ENCODE measurements at regions not wholly inside any gene's neighbourhood (a gene's known extent, or its start where the extent isn't known, plus 50 kb on each side); places are given as distances from the start of the nearest gene placed in this dataset.

- H3K4me3 ChIP-seq (ENCODE audit: low read depth, low read length), result peak overlapping the region; percentile 15; the same call in 1 of the 2 replicates
- ChIA-PET CTCF (interaction anchor here (0.9 to 1.5 kb wide), 3 partner anchors 112 to 240 kb away, joined by 3 to 5 read pairs (median 4); no protein-coding TSS in a partner anchor), POLR2A (interaction anchor here (0.7 to 1.6 kb wide), 5 partner anchors 97 to 922 kb away, joined by 3 to 7 read pairs (median 4); partner anchors contain the start of gene PLK2)
- TF ChIP-seq CTCF (IDR thresholded peaks at IDR 0.05; ENCODE audit: insufficient read depth, low read length, missing control alignments), result no peak
- peak; percentile 66 for DNase-seq (ENCODE audit: low read depth, low spot score)
Observed at GRCh38 chr5:57538341-57538955, 55.8 kb upstream of the ACTBL2 start.

DNA sequence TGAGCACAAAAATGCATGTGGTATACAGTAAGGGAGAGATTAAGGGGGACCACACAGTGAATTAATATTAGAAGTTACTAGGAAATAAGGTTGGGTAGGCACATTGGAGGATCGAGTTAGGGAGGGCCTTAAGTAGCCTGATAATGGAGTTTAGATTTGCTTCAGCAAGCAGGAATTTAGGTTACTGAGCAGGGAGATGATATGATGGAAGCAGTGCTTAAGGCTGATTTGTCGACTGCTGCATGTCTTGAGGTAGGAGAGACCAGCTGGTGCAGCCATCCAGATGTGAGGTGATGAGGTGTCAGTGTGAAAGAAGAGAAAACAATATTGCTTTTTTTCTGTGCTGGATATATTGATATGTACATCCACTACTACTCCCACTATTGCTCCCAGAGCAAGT, 55.2 kb upstream of the ACTBL2 start:
- CTCF ChIA-PET, result interaction anchor here (0.9 to 1.5 kb wide), 3 partner anchors 38 to 113 kb away, joined by 3 to 5 read pairs (median 4); no protein-coding TSS in a partner anchor
- no peak for DNase-seq (ENCODE audit: low read depth, low spot score)
- POLR2A ChIA-PET, result interaction anchor here (0.7 to 1.6 kb wide), 3 partner anchors 96 to 922 kb away, joined by 3 to 7 read pairs (median 6); partner anchors contain the start of gene PLK2
- H3K4me3 ChIP-seq (ENCODE audit: low read depth, low read length), result no peak overlapping the region
- TF ChIP-seq CTCF (IDR thresholded peaks at IDR 0.05; ENCODE audit: insufficient read depth, low read length, missing control alignments), result no peak

DNA sequence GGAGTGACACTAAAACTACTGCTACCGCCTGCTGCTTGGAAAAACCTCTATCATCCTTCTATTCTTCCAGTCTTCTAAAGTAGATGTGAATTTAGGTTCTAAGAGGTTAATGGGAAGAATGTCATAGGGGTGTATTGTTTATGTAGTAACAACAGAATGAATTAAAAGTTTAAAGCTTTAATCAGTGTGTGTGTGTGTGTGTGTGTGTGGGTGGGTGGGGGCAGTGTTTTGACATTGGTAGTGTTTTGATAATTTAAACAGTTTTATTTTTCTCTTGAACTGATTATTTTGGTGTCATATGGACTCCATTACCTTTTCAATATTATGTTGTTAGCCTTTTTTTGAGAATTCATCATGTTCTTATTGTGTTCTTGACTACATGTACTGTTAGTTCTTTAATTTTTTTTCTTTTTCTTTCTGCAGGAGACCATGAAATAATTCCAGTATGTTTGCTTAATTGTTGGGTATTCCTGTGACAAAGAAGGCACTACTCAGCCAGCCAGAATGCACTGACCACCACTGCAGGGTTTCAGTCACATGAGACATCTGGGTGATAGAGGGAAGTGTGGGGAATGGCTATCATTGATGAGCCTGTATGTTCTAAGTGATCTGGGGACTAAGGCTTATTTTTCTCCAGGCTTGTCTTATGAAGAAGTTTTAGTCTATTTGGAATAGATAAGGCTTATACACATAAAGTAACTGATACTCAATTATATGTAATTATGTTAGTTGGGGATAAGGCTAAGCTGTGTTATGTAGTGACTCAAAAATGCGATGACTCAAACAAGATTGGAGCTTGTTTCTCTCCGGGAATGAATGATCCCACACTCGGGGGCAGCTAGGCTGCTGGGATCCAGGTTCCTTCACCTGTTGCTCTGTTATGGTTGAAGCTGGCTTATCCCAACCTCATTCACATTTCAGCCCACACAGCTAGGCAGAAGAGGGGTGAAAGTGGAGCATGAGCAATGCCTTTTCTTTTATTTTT, 50.2 kb upstream of the ACTBL2 start:
- TF ChIP-seq CTCF (IDR thresholded peaks at IDR 0.05; ENCODE audit: insufficient read depth, low read length, missing control alignments), result no peak
- no peak overlapping the region for H3K4me3 ChIP-seq (ENCODE audit: low read depth, low read length)
- POLR2A ChIA-PET, result no interaction called here
- CTCF ChIA-PET, result no interaction called here
- DNase-seq (ENCODE audit: low read depth, low spot score), result no peak

All from AG04449 (cell line).